ENCODE measurements at regions not wholly inside any gene's neighbourhood (a gene's known extent, or its start where the extent isn't known, plus 50 kb on each side); places are given as distances from the start of the nearest gene placed in this dataset.
A peak's percentile ranks its signal among the peaks of the same experiment; 100 is the strongest.

GRCh38 chr2:152950126-152950525 is 231.7 kb downstream of the ARL6IP6 start:
- no peak overlapping the region for H3K4me3 ChIP-seq

GRCh38 chr2:152944099-152944498 is 225.7 kb downstream of the ARL6IP6 start:
- no peaks in the 10 kb centered on the region for H3K9me3 ChIP-seq (replicated peaks in 1 of 3)
- no peaks in the 10 kb centered on the region for H3K36me3 ChIP-seq (replicated peaks in 1 of 2)
- WGBS, 4 donors, result 37 to 48% (median 42%) methylated on average over 2 of the region's 2 CpGs
- no peak overlapping the region for H3K4me3 ChIP-seq
- H3K27me3 ChIP-seq, result no peaks in the 10 kb centered on the region
- H3K27ac ChIP-seq, result no peak overlapping the region
- no peak for DNase-seq
- intact Hi-C loops (cut with DNase I), result no loop called here
- no peak for TF ChIP-seq POLR2A (IDR thresholded peaks at IDR 0.05)
- no peak for TF ChIP-seq CTCF (IDR thresholded peaks at IDR 0.05)
- H3K4me1 ChIP-seq (replicated peaks in 1 of 2), result no peaks in the 10 kb centered on the region

More at GRCh38 chr2:152950126-152950525, 231.7 kb downstream of the ARL6IP6 start:
- peak in 5 of 7 donors; percentile 16 to 41 (median 18) for DNase-seq
- no peaks in the 10 kb centered on the region for H3K9me3 ChIP-seq (replicated peaks in 1 of 3)
- TF ChIP-seq POLR2A (IDR thresholded peaks at IDR 0.05) (no peak), CTCF (IDR thresholded peaks at IDR 0.05) (no peak)
- H3K27ac ChIP-seq, result no peak overlapping the region
- H3K36me3 ChIP-seq (replicated peaks in 1 of 2), result no peaks in the 10 kb centered on the region
- intact Hi-C loops (cut with DNase I), result no loop called here
- H3K27me3 ChIP-seq, result no peaks in the 10 kb centered on the region
- WGBS, 4 donors, result 15 to 45% (median 38%) methylated on average over 2 of the region's 2 CpGs
- H3K4me1 ChIP-seq (replicated peaks in 1 of 2), result no peaks in the 10 kb centered on the region

- no peak for DNase-seq
- H3K9me3 ChIP-seq (replicated peaks in 1 of 3), result no peaks in the 10 kb centered on the region
- H3K4me1 ChIP-seq (replicated peaks in 1 of 2), result no peaks in the 10 kb centered on the region
- intact Hi-C loops (cut with DNase I), result no loop called here
- no peak for TF ChIP-seq CTCF (IDR thresholded peaks at IDR 0.05)
- TF ChIP-seq POLR2A (IDR thresholded peaks at IDR 0.05), result no peak
- H3K36me3 ChIP-seq (replicated peaks in 1 of 2), result no peaks in the 10 kb centered on the region
- H3K4me3 ChIP-seq, result no peak overlapping the region
- H3K27me3 ChIP-seq, result no peaks in the 10 kb centered on the region
- WGBS, 4 donors, result 31 to 53% (median 41%) methylated on average over 3 of the region's 3 CpGs
- H3K27ac ChIP-seq, result no peak overlapping the region
Measured at GRCh38 chr2:152942940-152943440, 224.6 kb downstream of the ARL6IP6 start.

- H3K27me3 ChIP-seq, result no peaks in the 10 kb centered on the region
- H3K27ac ChIP-seq, result no peak overlapping the region
- no peaks in the 10 kb centered on the region for H3K4me1 ChIP-seq (replicated peaks in 1 of 2)
- DNase-seq, result no peak
- H3K4me3 ChIP-seq, result no peak overlapping the region
- H3K9me3 ChIP-seq (replicated peaks in 1 of 3), result no peaks in the 10 kb centered on the region
- WGBS, 4 donors, result 73 to 88% (median 79%) methylated on average over 2 of the region's 2 CpGs
- intact Hi-C loops (cut with DNase I), result no loop called here
- no peaks in the 10 kb centered on the region for H3K36me3 ChIP-seq (replicated peaks in 1 of 2)
- TF ChIP-seq CTCF (IDR thresholded peaks at IDR 0.05) (no peak), POLR2A (IDR thresholded peaks at IDR 0.05) (no peak)
Measured at GRCh38 chr2:152930501-152930900, 212.1 kb downstream of the ARL6IP6 start.
